GM23338 (cell line): ENCODE measurements at regions not wholly inside any gene's neighbourhood (a gene's known extent, or its start where the extent isn't known, plus 50 kb on each side); places are given as distances from the start of the nearest gene placed in this dataset.
"Not testable (repeated sequence)": the region's sequence is repeated elsewhere in the genome, so short reads cannot be mapped to it uniquely, and the experiment has no call there.

Source experiments
- ATAC-seq: fragments of 200-7000 bp; cut with Tn5 transposase; 3 replicates; pipeline ENCODE4 v1.9.1; 2020
- DNase-seq: peaks from one replicate; pipeline ENCODE4 v3.0.0-alpha.2; 2015; ENCODE audit warnings: low spot score
- H2AFZ ChIP-seq: fragments of 200-600 bp; sonication (generic); 2 replicates; pipeline ENCODE4 v1.8.0; 2016; ENCODE audit warnings: antibody characterized with exemption, mild to moderate bottlenecking, moderate library complexity
- H3F3A ChIP-seq: fragments of 200-600 bp; sonication (generic); replicated peaks from 2 replicates; pipeline ENCODE4 v1.8.0; 2017; ENCODE audit warnings: antibody characterized with exemption, mixed run types, low read depth
- H3K27ac ChIP-seq: fragments of 200-600 bp; sonication (generic); 2 replicates; pipeline ENCODE4 v1.6.1; 2016; ENCODE audit warnings: low read depth
- H3K27me3 ChIP-seq: fragments of 200-600 bp; sonication (generic); 2 replicates; pipeline ENCODE4 v1.8.0; 2016; ENCODE audit warnings: mild to moderate bottlenecking, mixed run types, moderate library complexity; ENCODE audit not compliant: insufficient read depth
- H3K36me3 ChIP-seq: fragments of 200-600 bp; sonication (generic); 2 replicates; pipeline ENCODE4 v1.8.0; 2016; ENCODE audit warnings: mild to moderate bottlenecking; ENCODE audit not compliant: insufficient read depth
- H3K4me1 ChIP-seq: fragments of 200-600 bp; sonication (generic); 2 replicates; pipeline ENCODE4 v1.8.0; 2016; ENCODE audit warnings: mild to moderate bottlenecking, moderate library complexity; ENCODE audit not compliant: insufficient read depth
- H3K4me2 ChIP-seq: fragments of 200-600 bp; sonication (generic); 2 replicates; pipeline ENCODE4 v1.7.1; 2017; ENCODE audit warnings: mixed run types
- H3K4me3 ChIP-seq: fragments of 200-600 bp; sonication (generic); 2 replicates; pipeline ENCODE4 v1.6.1; 2016; ENCODE audit warnings: mixed run types
- H3K79me2 ChIP-seq: fragments of 200-600 bp; sonication (generic); replicated peaks from 2 replicates; pipeline ENCODE4 v1.8.0; 2017; ENCODE audit warnings: mild to moderate bottlenecking; ENCODE audit not compliant: insufficient read depth
- H3K9me2 ChIP-seq: fragments of 200-600 bp; sonication (generic); 2 replicates; pipeline ENCODE4 v1.8.0; 2017; ENCODE audit not compliant: insufficient read depth
- H4K20me1 ChIP-seq: fragments of 200-600 bp; sonication (generic); replicated peaks from 2 replicates; pipeline ENCODE4 v1.8.0; 2017; ENCODE audit warnings: mild to moderate bottlenecking; ENCODE audit not compliant: insufficient read depth
- H3K27ac Mint-ChIP-seq: 2 replicates; pipeline ENCODE4 v1.8.0; 2020; ENCODE audit warnings: inconsistent platforms, mild to moderate bottlenecking, moderate library complexity, mixed read lengths
- H3K27me3 Mint-ChIP-seq: 3 replicates; pipeline ENCODE4 v1.8.0; 2022; ENCODE audit warnings: low read depth, mild to moderate bottlenecking, moderate library complexity, mixed read lengths, inconsistent platforms; ENCODE audit not compliant: insufficient read depth, poor library complexity
- H3K36me3 Mint-ChIP-seq: 3 replicates; pipeline ENCODE4 v1.8.0; 2021; ENCODE audit warnings: low read depth, mild to moderate bottlenecking, inconsistent platforms, moderate library complexity, mixed read lengths
- H3K4me1 Mint-ChIP-seq: 3 replicates; pipeline ENCODE4 v1.8.0; 2020; ENCODE audit warnings: mild to moderate bottlenecking, inconsistent platforms, mixed read lengths
- H3K4me3 Mint-ChIP-seq: 3 replicates; pipeline ENCODE4 v1.8.0; 2021; ENCODE audit warnings: moderate library complexity, mild to moderate bottlenecking, inconsistent platforms, mixed read lengths
- H3K9me3 Mint-ChIP-seq: 3 replicates; pipeline ENCODE4 v1.8.0; 2020; ENCODE audit warnings: moderate library complexity, mild to moderate bottlenecking, inconsistent platforms, mixed read lengths
- NANOG ChIP-seq: IDR thresholded peaks from 2 replicates; pipeline ENCODE4 v1.6.1; 2016; ENCODE audit warnings: antibody characterized with exemption, borderline replicate concordance
- ZNF331 ChIP-seq: fragments of 250-450 bp; sonication (Bioruptor Pico); IDR thresholded peaks from 2 replicates; pipeline ENCODE4 v1.5.0; 2020; ENCODE audit warnings: low read depth, mild to moderate bottlenecking, moderate library complexity
- TF ChIP-seq, protein P1 (sequence below): fragments of 250-450 bp; sonication (Bioruptor Pico); IDR thresholded peaks from 2 replicates; pipeline ENCODE4 v1.5.0; 2020; ENCODE audit warnings: mild to moderate bottlenecking, moderate library complexity

DNA sequence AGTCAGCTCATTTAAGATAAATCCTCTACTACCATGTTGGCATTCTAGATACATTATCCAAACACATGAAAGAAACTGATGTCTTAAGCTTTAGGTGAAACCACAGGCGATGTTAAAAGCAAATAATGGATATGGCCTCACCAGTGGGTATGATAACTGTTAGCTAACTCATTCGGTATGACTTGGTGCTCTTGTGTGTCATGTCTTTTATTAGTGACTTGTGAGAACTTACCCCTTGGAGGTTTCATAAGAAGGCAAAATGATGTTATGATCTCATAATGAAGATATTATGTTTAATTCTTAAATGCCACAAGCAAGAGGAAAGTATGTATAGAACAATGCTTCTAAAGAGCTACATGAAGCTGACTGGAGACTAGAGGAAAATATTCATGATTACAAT is 1227.0 kb downstream of the EFNA5 start (continued):
- TF ChIP-seq, protein P1, sequence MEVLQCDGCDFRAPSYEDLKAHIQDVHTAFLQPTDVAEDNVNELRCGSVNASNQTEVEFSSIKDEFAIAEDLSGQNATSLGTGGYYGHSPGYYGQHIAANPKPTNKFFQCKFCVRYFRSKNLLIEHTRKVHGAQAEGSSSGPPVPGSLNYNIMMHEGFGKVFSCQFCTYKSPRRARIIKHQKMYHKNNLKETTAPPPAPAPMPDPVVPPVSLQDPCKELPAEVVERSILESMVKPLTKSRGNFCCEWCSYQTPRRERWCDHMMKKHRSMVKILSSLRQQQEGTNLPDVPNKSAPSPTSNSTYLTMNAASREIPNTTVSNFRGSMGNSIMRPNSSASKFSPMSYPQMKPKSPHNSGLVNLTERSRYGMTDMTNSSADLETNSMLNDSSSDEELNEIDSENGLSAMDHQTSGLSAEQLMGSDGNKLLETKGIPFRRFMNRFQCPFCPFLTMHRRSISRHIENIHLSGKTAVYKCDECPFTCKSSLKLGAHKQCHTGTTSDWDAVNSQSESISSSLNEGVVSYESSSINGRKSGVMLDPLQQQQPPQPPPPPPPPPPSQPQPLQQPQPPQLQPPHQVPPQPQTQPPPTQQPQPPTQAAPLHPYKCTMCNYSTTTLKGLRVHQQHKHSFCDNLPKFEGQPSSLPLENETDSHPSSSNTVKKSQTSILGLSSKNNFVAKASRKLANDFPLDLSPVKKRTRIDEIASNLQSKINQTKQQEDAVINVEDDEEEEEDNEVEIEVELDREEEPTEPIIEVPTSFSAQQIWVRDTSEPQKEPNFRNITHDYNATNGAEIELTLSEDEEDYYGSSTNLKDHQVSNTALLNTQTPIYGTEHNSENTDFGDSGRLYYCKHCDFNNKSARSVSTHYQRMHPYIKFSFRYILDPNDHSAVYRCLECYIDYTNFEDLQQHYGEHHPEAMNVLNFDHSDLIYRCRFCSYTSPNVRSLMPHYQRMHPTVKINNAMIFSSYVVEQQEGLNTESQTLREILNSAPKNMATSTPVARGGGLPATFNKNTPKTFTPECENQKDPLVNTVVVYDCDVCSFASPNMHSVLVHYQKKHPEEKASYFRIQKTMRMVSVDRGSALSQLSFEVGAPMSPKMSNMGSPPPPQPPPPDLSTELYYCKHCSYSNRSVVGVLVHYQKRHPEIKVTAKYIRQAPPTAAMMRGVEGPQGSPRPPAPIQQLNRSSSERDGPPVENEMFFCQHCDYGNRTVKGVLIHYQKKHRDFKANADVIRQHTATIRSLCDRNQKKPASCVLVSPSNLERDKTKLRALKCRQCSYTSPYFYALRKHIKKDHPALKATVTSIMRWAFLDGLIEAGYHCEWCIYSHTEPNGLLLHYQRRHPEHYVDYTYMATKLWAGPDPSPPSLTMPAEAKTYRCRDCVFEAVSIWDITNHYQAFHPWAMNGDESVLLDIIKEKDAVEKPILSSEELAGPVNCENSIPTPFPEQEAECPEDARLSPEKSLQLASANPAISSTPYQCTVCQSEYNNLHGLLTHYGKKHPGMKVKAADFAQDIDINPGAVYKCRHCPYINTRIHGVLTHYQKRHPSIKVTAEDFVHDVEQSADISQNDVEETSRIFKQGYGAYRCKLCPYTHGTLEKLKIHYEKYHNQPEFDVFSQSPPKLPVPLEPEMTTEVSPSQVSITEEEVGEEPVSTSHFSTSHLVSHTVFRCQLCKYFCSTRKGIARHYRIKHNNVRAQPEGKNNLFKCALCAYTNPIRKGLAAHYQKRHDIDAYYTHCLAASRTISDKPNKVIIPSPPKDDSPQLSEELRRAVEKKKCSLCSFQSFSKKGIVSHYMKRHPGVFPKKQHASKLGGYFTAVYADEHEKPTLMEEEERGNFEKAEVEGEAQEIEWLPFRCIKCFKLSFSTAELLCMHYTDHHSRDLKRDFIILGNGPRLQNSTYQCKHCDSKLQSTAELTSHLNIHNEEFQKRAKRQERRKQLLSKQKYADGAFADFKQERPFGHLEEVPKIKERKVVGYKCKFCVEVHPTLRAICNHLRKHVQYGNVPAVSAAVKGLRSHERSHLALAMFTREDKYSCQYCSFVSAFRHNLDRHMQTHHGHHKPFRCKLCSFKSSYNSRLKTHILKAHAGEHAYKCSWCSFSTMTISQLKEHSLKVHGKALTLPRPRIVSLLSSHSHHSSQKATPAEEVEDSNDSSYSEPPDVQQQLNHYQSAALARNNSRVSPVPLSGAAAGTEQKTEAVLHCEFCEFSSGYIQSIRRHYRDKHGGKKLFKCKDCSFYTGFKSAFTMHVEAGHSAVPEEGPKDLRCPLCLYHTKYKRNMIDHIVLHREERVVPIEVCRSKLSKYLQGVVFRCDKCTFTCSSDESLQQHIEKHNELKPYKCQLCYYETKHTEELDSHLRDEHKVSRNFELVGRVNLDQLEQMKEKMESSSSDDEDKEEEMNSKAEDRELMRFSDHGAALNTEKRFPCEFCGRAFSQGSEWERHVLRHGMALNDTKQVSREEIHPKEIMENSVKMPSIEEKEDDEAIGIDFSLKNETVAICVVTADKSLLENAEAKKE (CRISPR knock-in tag), result no peak
- no peak for TF ChIP-seq ZNF331 (CRISPR knock-in tag)

DNA sequence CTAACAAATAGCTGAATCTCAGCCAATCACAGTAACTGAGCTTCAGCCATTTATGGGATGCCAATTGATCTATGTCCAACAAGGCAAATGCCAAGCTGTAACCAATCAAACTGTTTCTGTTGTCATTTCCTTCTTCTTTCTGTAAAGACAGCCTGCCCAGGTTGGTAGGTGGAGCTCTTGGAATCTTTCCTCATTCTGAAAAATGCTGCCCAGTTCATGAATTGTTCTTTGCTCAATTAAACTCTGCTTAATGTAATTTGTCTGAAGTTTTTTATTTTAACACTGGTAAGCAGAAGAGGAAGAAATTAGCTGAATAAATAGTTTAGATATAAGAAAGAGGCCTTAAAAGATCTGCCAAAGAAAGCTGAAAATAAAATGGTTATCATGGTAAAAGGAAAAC is 1235.6 kb downstream of the EFNA5 start:
- H3K4me1 Mint-ChIP-seq, result no peaks in the 10 kb centered on the region
- H3K27ac Mint-ChIP-seq, result no peak overlapping the region
- Histone ChIP-seq H3K79me2 (no peaks in the 10 kb centered on the region), H3F3A (no peaks in the 10 kb centered on the region), H3K4me1 (no peaks in the 10 kb centered on the region), H3K4me3 (no peak overlapping the region), H3K36me3 (no peaks in the 10 kb centered on the region), H3K27me3 (no peaks in the 10 kb centered on the region), H4K20me1 (no peaks in the 10 kb centered on the region), H2AFZ (no peak overlapping the region), H3K4me2 (no peak overlapping the region), H3K27ac (no peak overlapping the region), H3K9me2 (no peaks in the 10 kb centered on the region)
- no peak overlapping the region for H3K4me3 Mint-ChIP-seq
- TF ChIP-seq NANOG, result no peak
- H3K9me3 Mint-ChIP-seq, result peaks cover 10% of the 10 kb centered on the region
- DNase-seq (no peak), ATAC-seq (no peak)
- peaks cover 4% of the 10 kb centered on the region for H3K27me3 Mint-ChIP-seq
- peaks cover 9% of the 10 kb centered on the region for H3K36me3 Mint-ChIP-seq

DNA sequence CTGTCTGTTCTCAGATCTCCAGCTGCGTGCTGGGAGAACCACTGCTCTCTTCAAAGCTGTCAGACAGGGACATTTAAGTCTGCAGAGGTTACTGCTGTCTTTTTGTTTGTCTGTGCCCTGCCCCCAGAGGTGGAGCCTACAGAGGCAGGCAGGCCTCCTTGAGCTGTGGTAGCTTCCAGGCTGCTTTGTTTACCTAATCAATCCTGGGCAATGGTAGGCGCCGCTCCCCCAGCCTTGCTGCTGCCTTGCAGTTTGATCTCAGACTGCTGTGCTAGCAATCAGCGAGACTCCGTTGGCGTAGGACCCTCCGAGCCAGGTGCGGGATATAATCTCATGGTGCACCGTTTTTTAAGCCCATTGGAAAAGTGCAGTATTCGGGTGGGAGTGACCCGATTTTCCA is 1240.0 kb downstream of the EFNA5 start:
- H3K9me2 ChIP-seq, H3K27me3 ChIP-seq, DNase-seq, H3K27ac ChIP-seq, H3K4me1 ChIP-seq, H3K4me3 ChIP-seq, H3K4me1 Mint-ChIP-seq, H3K36me3 ChIP-seq, H4K20me1 ChIP-seq, H3F3A ChIP-seq, H3K4me3 Mint-ChIP-seq, H3K4me2 ChIP-seq, ATAC-seq, H3K79me2 ChIP-seq, H3K27me3 Mint-ChIP-seq, H3K27ac Mint-ChIP-seq, H2AFZ ChIP-seq: not testable (repeated sequence)
- H3K9me3 Mint-ChIP-seq, result peaks cover 14% of the 10 kb centered on the region
- peaks cover 15% of the 10 kb centered on the region for H3K36me3 Mint-ChIP-seq
